IPS-18c (cell line): ENCODE measurements at regions not wholly inside any gene's neighbourhood (a gene's known extent, or its start where the extent isn't known, plus 50 kb on each side); places are given as distances from the start of the nearest gene placed in this dataset.

Experiments
- H3K4me3 ChIP-seq: 2 replicates; pipeline ENCODE4 v1.7.0; 2013; ENCODE audit warnings: low read depth, mild to moderate bottlenecking, low read length, moderate library complexity; ENCODE audit not compliant: insufficient read depth
- H3K9me3 ChIP-seq: one replicate; pipeline ENCODE4 v1.6.1; 2013; ENCODE audit warnings: mild to moderate bottlenecking, low read length, moderate library complexity; ENCODE audit not compliant: control insufficient read depth, insufficient read depth

DNA sequence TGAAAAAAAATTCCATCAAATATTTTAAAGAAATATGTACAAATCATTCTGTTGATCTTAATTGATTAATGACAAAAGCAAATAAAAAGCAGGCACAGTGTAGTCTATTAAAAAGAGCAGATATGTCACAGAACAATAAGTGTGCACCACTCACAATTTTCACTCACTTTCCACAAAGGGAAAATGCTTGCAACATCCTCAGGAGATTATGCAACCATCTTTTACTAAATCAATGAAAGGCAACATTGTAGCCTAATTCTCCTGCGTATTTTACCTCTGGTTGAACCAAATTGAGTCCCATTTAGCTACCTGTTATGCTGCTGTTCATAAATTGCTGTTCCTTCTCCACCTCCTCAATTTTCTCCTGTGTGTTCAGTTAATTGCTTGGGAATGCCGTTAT lies 1346.8 kb upstream of the PIK3C3 start:
- H3K4me3 ChIP-seq = no peak overlapping the region
- H3K9me3 ChIP-seq = no peaks in the 10 kb centered on the region

DNA sequence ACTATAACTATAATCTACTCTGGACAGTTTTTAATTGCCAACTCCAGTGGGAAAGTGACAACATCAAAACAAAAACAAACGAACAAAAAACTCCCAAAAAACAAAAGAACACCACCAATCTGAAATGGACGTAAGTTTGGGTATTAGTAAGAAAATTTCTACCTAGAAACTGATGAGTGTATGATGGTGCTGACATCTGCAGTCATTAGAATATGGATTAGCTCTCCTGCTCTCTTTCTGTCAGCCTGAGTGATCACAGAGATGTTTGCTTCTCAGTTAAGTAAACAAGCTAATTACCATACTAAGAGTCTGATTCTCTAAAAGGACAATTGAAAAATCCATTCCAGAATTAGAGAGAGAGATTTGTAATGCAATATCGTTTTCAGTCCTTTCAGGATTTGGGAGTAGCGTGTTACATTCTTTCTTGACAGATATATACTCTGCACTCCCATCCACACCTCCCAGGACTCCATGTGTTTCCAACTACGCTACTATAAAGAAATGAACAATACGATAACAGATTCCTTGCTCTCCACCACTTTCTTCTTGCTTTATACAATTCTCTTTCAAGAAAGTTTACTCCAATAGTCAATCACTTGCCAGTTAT lies 1347.4 kb upstream of the PIK3C3 start:
- H3K4me3 ChIP-seq = no peak overlapping the region
- no peaks in the 10 kb centered on the region for H3K9me3 ChIP-seq

DNA sequence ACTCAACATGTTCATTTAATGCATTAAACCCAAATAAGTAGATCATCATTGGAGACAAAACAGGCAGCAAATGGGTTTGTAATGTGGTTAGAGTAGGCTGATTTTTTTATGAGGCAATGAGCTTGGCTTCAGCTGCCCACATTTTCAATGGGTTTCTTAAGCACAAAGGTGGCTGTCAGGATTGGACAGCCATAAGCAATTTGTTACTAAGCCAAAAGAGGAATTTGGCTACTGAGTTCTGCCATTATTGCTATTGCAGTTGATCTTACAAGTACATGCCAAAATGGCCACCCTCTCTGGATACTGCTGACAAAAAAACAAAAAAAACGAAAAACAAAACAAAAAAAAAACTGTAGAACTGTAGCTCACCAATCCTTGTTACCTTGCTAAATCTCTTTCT lies 1348.0 kb upstream of the PIK3C3 start:
- Histone ChIP-seq H3K9me3 (no peaks in the 10 kb centered on the region), H3K4me3 (no peak overlapping the region)

DNA sequence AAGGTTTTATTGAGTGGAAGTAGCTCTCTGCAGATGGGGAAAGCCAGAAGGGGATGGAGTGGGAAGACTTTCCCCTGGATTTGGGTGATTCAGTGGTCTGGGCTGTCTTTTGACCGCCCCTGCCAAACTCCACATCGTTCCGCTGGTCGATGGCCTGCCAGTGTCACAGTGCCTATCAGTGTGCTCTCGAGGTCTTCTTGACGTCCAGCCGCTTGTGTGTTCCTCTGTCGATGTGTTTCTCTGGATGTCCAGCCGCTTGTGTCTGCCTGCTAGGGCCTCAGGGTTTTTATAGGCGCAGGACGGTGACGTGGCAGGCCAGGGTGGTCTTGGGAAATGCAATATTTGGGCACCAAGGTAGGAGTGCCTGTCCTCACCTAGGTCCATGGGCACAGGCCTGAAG lies 1371.4 kb upstream of the PIK3C3 start:
- H3K4me3 ChIP-seq = no peak overlapping the region
- no peaks in the 10 kb centered on the region for H3K9me3 ChIP-seq

DNA sequence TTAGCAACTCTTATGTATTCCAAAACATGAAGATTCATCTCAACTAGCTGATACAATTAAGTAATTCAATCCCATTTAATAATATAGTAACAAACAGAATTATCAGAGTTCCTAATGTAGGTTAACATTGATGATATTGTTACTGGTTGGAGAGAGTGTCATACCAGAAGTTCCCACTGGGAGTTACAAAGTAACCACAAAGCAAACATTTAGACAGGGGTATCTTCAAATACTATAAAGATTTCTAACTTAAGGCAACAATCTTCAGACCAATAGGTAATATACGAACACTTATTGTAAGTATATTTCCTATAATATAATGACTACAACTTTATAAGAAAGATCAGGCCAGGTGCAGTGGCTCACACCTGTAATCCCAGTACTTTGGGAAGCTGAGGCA lies 1372.9 kb upstream of the PIK3C3 start:
- Histone ChIP-seq H3K4me3 (no peak overlapping the region), H3K9me3 (no peaks in the 10 kb centered on the region)

DNA sequence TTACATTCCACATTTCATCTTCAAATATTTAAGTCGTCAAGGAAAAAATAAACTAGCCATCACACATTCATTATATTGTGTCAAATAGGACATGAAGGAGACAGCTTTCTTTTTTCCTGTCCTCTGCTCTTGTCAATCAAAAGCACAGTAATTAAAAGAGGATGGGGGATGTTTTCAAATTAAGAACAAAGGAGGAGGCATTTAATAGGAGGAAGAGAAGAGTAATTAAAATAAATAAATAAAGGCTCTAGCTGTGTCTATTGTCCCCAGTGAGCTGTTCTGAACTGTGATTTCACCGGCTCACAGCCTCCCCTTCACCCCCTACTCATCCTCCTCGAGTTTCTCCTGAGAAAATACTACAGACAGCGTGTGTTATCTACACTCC lies 1377.1 kb upstream of the PIK3C3 start:
- H3K4me3 ChIP-seq = no peak overlapping the region

DNA sequence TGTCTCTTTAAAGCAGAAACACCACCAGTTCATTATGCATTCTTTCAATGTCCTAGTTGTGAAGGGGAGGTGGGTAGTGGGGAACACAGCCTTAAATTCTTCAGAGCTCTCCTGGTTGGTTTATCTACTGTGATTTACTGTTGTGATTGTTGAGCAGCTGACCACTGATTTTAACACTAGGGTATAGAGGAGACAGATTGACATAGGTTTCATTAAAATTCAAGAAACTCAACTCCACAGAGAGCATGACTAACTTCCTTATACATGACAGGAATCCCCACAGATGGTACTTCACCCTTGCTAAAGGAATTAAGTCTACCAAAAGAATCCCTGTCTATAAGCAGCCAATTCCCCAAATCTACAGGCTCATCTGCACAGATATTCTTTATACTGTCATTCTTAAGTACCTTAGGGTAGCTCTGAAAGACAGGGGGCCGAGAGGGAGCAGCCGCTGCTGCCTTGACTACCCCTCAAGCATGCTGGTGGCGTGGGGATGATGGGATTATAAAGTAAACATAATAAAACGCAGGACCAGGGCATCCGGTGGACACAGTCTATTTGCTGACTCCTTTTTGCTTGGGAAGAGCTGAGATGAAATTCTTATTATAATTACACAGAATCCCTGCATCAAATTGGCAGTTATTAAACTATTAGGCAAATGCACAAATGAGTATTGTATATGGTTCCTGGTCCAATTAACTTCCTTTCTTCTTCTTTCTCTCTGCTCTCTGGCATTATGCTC lies 1377.6 kb upstream of the PIK3C3 start:
- no peaks in the 10 kb centered on the region for H3K9me3 ChIP-seq
- no peak overlapping the region for H3K4me3 ChIP-seq

More for the DNA sequence above, 1377.1 kb upstream of the PIK3C3 start:
- no peaks in the 10 kb centered on the region for H3K9me3 ChIP-seq

DNA sequence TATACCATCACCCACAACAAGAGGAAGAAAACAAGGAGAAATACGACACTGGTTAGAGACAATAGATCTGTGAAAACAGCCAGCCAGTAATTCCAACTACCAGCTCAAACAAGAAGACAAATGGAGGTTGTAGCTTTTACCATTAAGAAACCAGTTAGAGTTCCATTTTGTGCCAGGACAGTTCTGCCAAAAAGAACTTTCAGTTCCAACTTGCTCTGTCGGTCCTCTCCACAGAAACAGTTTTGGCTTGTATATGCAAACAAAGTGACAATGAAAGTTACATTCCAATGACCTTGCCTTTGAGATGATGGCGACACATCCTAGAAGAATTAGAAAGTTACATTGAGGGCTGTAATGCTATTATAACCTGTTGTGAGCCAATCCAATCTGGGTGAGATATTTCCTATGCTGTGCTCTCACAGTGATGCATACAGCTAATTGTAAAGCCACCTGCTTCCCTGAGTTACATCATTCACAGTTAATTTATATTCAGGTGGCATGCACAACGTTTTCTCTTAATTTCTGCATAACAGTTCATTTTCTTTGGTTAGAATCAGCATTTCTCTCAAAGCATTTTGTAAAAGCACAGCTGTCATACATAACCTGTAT lies 1378.4 kb upstream of the PIK3C3 start:
- H3K4me3 ChIP-seq = no peak overlapping the region

DNA sequence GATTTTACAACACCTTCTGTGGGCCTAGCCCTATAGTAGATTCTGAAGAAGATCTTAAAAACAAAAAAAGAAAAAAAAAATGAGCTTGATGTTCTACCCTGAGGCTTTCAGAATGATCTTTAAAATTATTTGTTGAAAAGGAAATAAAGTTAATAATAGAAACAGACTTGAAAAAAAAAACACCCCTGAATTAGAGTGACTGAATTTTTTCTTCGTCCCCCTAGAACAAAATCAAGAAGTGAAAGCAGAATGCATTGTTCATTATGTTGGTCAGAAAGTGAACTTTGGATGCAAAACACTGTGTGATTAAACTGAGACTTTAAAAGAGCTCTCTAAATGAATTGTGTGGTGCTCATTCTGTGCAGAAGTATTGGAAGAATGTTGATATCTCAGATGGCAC lies 1384.4 kb upstream of the PIK3C3 start:
- Histone ChIP-seq H3K9me3 (no peaks in the 10 kb centered on the region), H3K4me3 (no peak overlapping the region)

More for the DNA sequence above, 1378.4 kb upstream of the PIK3C3 start:
- H3K9me3 ChIP-seq = no peaks in the 10 kb centered on the region

DNA sequence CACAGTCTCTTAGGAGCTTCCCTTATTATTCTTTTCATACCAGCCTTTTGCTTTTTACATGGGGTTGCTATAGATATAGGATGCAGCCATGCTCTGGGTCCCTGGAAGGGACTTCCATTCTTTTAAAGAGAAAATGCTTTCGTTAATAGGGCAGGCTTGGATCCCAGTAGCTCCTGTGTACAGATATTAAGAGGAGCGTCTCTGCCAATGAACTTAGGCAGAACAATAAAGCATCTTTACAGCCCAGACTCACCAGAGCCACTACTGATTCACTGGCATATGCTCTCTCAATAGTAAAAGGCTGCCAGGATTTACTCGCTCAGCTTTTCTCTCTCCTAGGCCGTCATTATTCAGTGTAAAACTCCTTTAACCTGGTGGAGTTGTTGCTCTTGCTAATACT lies 1385.4 kb upstream of the PIK3C3 start:
- Histone ChIP-seq H3K9me3 (no peaks in the 10 kb centered on the region), H3K4me3 (no peak overlapping the region)

DNA sequence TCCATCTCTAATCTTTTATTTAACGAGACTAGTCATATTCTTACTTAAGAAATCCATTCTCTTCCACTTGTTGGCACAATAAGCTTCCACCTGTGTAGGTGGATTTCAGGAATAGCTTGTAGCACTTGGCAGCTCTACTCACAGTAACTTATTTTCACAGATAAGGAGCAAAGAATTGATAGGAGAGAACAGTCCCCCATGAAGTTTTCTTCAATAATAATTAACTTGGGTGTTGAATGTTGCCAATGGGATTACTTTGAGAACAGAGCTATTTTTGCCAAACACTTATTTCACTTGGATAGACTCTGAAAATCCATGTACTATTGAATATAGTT lies 1388.6 kb upstream of the PIK3C3 start:
- Histone ChIP-seq H3K4me3 (no peak overlapping the region), H3K9me3 (no peaks in the 10 kb centered on the region)

DNA sequence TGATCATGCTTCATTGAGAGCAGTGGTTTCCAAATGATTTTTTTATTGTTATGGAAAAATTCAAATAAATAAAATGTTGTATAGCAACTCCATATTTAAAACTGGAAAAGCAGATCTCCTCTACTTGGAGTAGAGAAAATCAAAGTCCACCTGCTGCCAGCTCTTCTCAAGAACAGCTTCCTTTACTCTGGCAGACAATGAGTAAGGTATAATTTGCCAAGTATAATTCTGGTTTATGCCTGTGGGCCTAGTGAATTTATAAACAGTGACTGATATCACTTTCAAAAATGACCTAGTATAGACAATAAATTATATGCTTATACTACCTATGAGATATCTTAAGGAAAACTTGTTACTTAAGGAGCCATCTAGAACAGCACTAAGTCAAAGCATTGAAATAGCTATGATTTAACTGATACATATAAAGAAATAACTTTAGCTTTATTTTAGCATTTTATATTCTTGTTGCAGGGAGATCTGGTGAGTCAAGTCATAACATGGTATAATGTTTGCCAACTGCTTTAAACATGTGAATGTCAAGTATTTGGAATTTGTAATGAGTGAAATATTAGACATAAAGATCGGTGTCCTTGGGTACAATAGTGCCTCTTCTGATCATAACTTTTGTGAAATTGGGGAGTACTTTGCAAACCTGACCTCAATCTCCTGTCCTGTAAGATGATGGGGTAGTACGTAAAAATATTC lies 1389.1 kb upstream of the PIK3C3 start:
- no peaks in the 10 kb centered on the region for H3K9me3 ChIP-seq

DNA sequence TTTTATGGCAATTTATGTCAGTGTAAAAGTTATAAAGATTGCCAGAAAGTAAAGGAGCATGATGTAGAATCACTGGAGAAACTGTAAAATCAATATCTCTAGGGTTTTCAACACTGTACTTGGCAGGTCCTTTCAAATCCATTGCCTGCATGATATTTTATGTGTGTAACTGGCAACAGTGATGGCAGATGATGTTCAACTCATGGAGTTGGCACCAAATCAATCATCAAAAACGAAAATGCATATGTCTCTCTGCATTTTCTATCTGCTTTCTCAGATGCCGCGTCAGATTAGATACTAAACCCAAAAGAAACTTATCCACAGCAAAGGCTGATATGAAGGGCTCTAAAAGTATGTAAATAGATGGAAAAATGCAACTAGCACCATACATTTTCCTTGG lies 1395.5 kb upstream of the PIK3C3 start:
- no peaks in the 10 kb centered on the region for H3K9me3 ChIP-seq
- no peak overlapping the region for H3K4me3 ChIP-seq

More for the DNA sequence above, 1389.1 kb upstream of the PIK3C3 start:
- no peak overlapping the region for H3K4me3 ChIP-seq

DNA sequence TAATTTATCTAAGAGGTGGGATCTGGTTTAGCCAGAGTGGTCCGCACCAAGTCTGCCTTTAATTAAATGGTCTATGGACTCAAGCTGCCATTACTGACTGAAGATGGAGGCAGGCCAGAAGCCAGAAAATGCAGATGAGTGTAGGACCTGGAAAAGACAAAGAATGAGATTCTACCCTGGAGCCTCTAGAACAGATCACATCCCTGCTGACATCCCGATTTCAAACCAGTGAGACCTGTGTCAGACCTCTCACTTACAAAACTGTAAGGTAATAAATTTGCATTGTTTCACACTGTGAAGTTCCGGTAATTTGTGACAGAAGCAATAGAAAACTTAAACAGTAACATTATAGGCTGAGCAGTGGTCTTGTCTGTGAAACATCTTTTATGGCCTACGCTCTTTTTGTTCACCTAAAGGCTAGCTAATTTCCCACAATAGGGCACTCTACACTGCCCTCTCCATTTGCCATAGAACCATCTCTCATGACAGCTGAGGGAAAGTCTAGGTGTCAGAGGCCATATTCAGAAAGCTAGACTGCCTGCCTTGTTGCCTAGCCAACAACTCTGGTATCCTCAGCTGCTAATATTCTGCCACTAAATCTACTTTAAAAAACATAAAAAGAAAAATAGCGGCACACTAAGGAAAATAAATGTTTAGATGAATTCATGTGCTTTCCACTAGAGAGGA lies 1396.2 kb upstream of the PIK3C3 start:
- no peak overlapping the region for H3K4me3 ChIP-seq
- no peaks in the 10 kb centered on the region for H3K9me3 ChIP-seq

DNA sequence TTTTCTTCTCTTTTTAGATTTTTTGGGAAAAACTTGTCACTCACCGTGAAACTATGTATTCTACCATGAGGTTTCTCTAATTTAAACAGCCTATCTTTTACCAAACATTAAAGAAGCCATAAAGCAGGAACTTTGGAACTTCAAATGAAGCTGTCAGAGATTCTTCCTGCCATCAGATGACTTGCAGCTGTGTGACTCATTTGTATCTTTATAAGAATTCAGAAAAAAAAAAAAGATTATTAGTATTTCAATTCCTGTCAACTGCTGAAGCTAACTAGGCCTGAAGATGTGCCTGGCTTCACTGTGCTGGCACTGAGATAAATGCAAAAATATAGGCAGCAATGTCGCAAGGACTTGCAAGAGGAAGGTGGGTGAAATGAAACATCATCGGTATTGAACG lies 1399.1 kb upstream of the PIK3C3 start:
- H3K4me3 ChIP-seq = no peak overlapping the region
- no peaks in the 10 kb centered on the region for H3K9me3 ChIP-seq

DNA sequence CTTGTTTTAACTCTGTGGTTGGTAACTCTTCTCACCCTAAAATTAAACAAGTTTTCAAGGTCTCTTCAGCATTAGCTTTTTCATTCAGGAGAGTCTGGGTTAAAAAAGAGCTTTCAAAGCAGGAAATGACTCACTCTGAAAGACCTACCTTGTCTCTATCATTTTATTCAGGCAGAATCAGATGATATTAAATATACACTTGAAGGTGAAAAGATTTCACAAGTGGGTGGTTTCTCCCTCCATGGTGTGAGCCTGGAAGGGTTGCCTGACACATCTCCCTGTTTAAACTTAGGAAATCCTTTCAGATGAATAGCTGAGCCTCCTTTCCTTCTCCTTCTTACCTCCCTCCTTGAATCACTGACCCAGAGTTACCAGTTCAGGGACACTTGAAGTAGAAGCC lies 1402.0 kb upstream of the PIK3C3 start:
- Histone ChIP-seq H3K4me3 (no peak overlapping the region), H3K9me3 (no peaks in the 10 kb centered on the region)

DNA sequence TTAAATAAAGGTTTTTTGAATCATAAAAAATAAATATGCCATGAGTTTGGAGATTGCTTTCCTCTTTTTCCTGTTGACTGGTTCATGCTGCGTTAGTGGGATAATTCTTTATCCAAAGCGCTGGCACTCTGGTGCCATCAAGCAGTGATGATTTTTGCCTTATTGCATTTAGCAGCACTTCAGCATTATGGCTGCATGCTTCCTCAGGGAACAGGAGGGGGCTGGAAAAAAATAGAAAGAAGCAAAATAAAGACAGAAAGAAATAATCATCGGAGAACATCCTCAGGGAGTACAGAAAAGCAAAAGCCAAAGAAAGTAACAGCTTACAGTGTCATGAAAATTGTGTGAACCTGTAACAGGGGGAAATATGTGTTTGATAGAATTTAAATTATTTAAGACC lies 1408.2 kb upstream of the PIK3C3 start:
- Histone ChIP-seq H3K4me3 (no peak overlapping the region), H3K9me3 (no peaks in the 10 kb centered on the region)

DNA sequence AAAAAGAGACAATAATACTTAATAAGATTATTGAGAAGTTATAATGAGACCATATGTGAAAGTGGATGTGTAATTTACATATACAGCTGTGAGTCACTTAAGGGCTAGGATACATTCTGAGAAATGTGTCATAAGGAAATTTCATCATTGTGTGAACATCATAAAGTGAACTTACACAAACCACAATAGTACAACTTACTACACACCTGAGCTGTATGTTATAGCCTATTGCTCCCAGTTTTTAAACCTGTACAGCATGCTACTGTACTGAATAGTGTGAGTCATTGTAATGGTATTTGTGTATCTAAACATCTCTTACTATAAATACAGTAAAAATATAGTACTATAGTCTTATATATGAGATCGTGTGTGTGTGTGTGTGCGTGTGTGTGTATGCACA lies 1420.3 kb upstream of the PIK3C3 start:
- no peaks in the 10 kb centered on the region for H3K9me3 ChIP-seq

More for the DNA sequence above, 1420.3 kb upstream of the PIK3C3 start:
- no peak overlapping the region for H3K4me3 ChIP-seq
